H1 (cell line): ENCODE measurements at regions not wholly inside any gene's neighbourhood (a gene's known extent, or its start where the extent isn't known, plus 50 kb on each side); places are given as distances from the start of the nearest gene placed in this dataset.

ENCODE experiments used
- TBP ChIP-seq: IDR thresholded peaks from 2 replicates; pipeline ENCODE4 v1.6.1; 2011; ENCODE audit warnings: low read depth, low read length, improper control_type of control experiment

- TF ChIP-seq TBP, result no peak
Observed at GRCh38 chr1:83775977-83776603, 222.8 kb downstream of the TTLL7 start (continued).
